Thoracic aorta (tissue), 2 donors: ENCODE measurements at regions not wholly inside any gene's neighbourhood (a gene's known extent, or its start where the extent isn't known, plus 50 kb on each side); places are given as distances from the start of the nearest gene placed in this dataset.

Experiments
- ATAC-seq: fragments of 150-250 bp; one replicate; pipeline ENCODE4 v1.8.0; 2017; ENCODE audit warnings: low read depth; ENCODE audit not compliant: insufficient number of reproducible peaks, low FRiP score
- DNase-seq: peaks from one replicate; pipeline ENCODE4 v3.0.0-alpha.2; 2020; ENCODE audit warnings: low spot score
- H3K27ac ChIP-seq, 2 donors: fragments of 200-600 bp; sonication (generic); 1 replicate in 1 of 2; 2 replicates in 1 of 2; pipeline ENCODE4 v1.5.1; 2016; ENCODE audit warnings: mild to moderate bottlenecking in 2 of 2, moderate library complexity in 2 of 2
- H3K27me3 ChIP-seq: fragments of 200-600 bp; sonication (generic); replicated peaks from 2 replicates; pipeline ENCODE4 v1.6.0; 2016; ENCODE audit warnings: mild to moderate bottlenecking; ENCODE audit not compliant: insufficient read depth
- H3K36me3 ChIP-seq: fragments of 200-600 bp; sonication (generic); one replicate; pipeline ENCODE4 v1.5.1; 2016
- H3K4me1 ChIP-seq, 2 donors: fragments of 200-600 bp; sonication (generic); 1 replicate in 1 of 2; 2 replicates in 1 of 2; pipeline versions ENCODE4 v1.5.1 to v1.6.0; 2016; ENCODE audit warnings: low read depth in 2 of 2, mild to moderate bottlenecking in 1 of 2; ENCODE audit not compliant: control insufficient read depth in 1 of 2
- H3K4me3 ChIP-seq: fragments of 200-600 bp; sonication (generic); 2 replicates; pipeline ENCODE4 v1.5.1; 2016; ENCODE audit warnings: mild to moderate bottlenecking
- H3K9me3 ChIP-seq: fragments of 200-600 bp; sonication (generic); 2 replicates; pipeline ENCODE4 v1.5.1; 2016
- TF ChIP-seq, protein P1 (sequence below): fragments of 200-600 bp; sonication (generic); IDR thresholded peaks from one replicate; pipeline ENCODE4 v1.5.1; 2019; ENCODE audit warnings: antibody characterized with exemption

- no peak for ATAC-seq
Measured at GRCh38 chr20:10998476-10998875, 324.7 kb upstream of the JAG1 start.

DNA sequence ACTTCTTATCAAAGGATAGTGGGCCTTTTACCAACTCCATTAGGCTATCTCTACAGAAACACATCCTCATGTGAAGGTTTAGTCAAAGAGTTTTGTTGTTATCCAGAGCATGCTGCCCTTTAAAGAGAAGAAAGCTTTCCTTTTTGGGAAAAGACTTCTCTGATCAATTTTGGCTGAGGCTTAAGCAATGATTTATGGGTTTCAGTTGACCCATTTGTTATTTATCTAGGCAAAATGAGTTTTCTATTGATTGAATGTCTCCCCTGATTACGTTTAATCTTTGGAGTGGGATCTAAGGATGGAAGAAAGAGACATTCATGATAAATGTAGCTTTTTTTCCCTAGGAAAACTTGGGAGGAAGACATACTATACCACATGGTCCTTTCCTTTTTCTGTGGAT, 326.6 kb upstream of the JAG1 start:
- ATAC-seq (no peak), DNase-seq (no peak)
- H3K27me3 ChIP-seq: no peaks in the 10 kb centered on the region
- no peak overlapping the region for H3K4me3 ChIP-seq
- no peaks in the 10 kb centered on the region for H3K36me3 ChIP-seq
- peaks cover 5 to 8% of the 10 kb centered on the region in 2 donors for H3K4me1 ChIP-seq
- H3K9me3 ChIP-seq: no peaks in the 10 kb centered on the region
- TF ChIP-seq, protein P1, sequence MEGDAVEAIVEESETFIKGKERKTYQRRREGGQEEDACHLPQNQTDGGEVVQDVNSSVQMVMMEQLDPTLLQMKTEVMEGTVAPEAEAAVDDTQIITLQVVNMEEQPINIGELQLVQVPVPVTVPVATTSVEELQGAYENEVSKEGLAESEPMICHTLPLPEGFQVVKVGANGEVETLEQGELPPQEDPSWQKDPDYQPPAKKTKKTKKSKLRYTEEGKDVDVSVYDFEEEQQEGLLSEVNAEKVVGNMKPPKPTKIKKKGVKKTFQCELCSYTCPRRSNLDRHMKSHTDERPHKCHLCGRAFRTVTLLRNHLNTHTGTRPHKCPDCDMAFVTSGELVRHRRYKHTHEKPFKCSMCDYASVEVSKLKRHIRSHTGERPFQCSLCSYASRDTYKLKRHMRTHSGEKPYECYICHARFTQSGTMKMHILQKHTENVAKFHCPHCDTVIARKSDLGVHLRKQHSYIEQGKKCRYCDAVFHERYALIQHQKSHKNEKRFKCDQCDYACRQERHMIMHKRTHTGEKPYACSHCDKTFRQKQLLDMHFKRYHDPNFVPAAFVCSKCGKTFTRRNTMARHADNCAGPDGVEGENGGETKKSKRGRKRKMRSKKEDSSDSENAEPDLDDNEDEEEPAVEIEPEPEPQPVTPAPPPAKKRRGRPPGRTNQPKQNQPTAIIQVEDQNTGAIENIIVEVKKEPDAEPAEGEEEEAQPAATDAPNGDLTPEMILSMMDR: no peak
- no peak overlapping the region for H3K27ac ChIP-seq

More at GRCh38 chr20:10998476-10998875, 324.7 kb upstream of the JAG1 start:
- H3K4me3 ChIP-seq: no peak overlapping the region
- H3K36me3 ChIP-seq: no peaks in the 10 kb centered on the region
- H3K27me3 ChIP-seq: no peaks in the 10 kb centered on the region
- no peak for DNase-seq
- no peak overlapping the region for H3K27ac ChIP-seq
- H3K9me3 ChIP-seq: no peaks in the 10 kb centered on the region
- H3K4me1 ChIP-seq: peaks cover 8 to 27% of the 10 kb centered on the region in 2 donors
- TF ChIP-seq, protein P1: no peak

- no peaks in the 10 kb centered on the region for H3K36me3 ChIP-seq
- peaks cover 5 to 8% of the 10 kb centered on the region in 2 donors for H3K4me1 ChIP-seq
- no peak overlapping the region for H3K4me3 ChIP-seq
- no peaks in the 10 kb centered on the region for H3K9me3 ChIP-seq
- H3K27ac ChIP-seq: no peak overlapping the region
- TF ChIP-seq, protein P1: no peak
- no peaks in the 10 kb centered on the region for H3K27me3 ChIP-seq
- DNase-seq (no peak), ATAC-seq (no peak)
Measured at GRCh38 chr20:11001302-11001701, 327.5 kb upstream of the JAG1 start.

GRCh38 chr20:11001764-11002540, 328.2 kb upstream of the JAG1 start:
- TF ChIP-seq, protein P1: no peak
- DNase-seq (no peak), ATAC-seq (peak; percentile 61)
- Histone ChIP-seq H3K4me3 (no peak overlapping the region), H3K4me1 (peaks cover 5 to 8% of the 10 kb centered on the region in 2 donors), H3K27me3 (no peaks in the 10 kb centered on the region), H3K27ac (peak overlapping the region in 1 of 2 donors; percentile 13), H3K36me3 (no peaks in the 10 kb centered on the region), H3K9me3 (no peaks in the 10 kb centered on the region)

GRCh38 chr20:11003341-11003740, 329.5 kb upstream of the JAG1 start:
- TF ChIP-seq, protein P1: no peak
- no peak overlapping the region for H3K4me3 ChIP-seq
- H3K27me3 ChIP-seq: no peaks in the 10 kb centered on the region
- H3K9me3 ChIP-seq: no peaks in the 10 kb centered on the region
- H3K4me1 ChIP-seq: peaks cover 5 to 8% of the 10 kb centered on the region in 2 donors
- no peaks in the 10 kb centered on the region for H3K36me3 ChIP-seq
- ATAC-seq: no peak
- H3K27ac ChIP-seq: no peak overlapping the region
- DNase-seq: no peak
